ENCODE measurements at regions not wholly inside any gene's neighbourhood (a gene's known extent, or its start where the extent isn't known, plus 50 kb on each side); places are given as distances from the start of the nearest gene placed in this dataset.

DNA sequence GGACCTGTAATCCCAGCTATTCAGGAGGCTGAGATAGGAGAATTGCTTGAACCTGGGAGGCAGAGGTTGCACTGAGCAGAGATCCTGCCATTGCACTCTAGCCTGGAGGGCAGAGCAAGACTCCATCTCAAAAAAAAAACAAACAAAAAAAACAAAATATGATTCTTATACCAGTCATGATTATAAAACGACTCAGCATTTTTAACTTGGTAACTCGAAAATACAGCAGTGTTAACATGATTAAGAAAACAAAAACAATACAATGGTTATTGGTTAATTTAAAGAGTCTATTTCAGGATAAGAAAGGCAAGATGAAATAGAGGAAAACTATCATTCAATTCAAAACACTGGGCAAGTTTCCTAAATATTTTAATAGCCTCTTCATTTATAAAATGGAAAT lies 865.3 kb downstream of the PCDH7 start:
- H3K27ac ChIP-seq (replicated peaks in 1 of 4), result no peak overlapping the region
- H3K9me3 ChIP-seq, result no peaks in the 10 kb centered on the region
- H3K4me1 ChIP-seq, result no peaks in the 10 kb centered on the region
- H3K36me3 ChIP-seq, result no peaks in the 10 kb centered on the region
- no peak for DNase-seq (ENCODE audit: extremely low spot score)
- WGBS, result 69% methylated on average over 2 of the region's 2 CpGs
- no peaks in the 10 kb centered on the region for H3K27me3 ChIP-seq
- H3K4me3 ChIP-seq, result no peak overlapping the region
- TF ChIP-seq, protein P1, sequence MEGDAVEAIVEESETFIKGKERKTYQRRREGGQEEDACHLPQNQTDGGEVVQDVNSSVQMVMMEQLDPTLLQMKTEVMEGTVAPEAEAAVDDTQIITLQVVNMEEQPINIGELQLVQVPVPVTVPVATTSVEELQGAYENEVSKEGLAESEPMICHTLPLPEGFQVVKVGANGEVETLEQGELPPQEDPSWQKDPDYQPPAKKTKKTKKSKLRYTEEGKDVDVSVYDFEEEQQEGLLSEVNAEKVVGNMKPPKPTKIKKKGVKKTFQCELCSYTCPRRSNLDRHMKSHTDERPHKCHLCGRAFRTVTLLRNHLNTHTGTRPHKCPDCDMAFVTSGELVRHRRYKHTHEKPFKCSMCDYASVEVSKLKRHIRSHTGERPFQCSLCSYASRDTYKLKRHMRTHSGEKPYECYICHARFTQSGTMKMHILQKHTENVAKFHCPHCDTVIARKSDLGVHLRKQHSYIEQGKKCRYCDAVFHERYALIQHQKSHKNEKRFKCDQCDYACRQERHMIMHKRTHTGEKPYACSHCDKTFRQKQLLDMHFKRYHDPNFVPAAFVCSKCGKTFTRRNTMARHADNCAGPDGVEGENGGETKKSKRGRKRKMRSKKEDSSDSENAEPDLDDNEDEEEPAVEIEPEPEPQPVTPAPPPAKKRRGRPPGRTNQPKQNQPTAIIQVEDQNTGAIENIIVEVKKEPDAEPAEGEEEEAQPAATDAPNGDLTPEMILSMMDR (IDR thresholded peaks at IDR 0.05), result no peak
- TF ChIP-seq POLR2AphosphoS5 (IDR thresholded peaks at IDR 0.05), result no peak
- TF ChIP-seq EP300 (IDR thresholded peaks at IDR 0.05), result no peak
- no peak for TF ChIP-seq POLR2A (IDR thresholded peaks at IDR 0.05; ENCODE audit: low read depth)
- intact Hi-C loops (cut with DNase I), result no loop called here

DNA sequence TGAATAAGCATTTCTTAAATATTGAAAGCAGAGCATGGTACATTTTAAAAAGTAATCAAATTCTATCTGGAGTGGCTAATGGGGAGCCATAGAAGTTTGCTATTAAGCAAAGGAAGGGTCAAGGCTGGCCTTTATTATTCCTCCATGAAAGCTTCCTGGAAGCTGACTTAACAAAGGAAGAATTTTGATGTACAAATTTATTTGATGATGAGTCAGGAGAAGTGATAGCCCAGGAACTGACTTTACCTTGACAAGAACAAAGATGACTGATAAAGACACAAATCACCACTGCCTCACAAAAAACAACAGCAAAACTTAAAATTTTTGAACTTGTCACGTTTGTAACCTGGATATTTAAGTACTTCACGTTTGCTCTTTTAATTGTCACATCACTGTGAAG lies 872.1 kb downstream of the PCDH7 start:
- no peaks in the 10 kb centered on the region for H3K27me3 ChIP-seq
- intact Hi-C loops (cut with DNase I), result no loop called here
- TF ChIP-seq POLR2AphosphoS5 (IDR thresholded peaks at IDR 0.05) (no peak), POLR2A (IDR thresholded peaks at IDR 0.05; ENCODE audit: low read depth) (no peak), EP300 (IDR thresholded peaks at IDR 0.05) (no peak)
- TF ChIP-seq, protein P1 (IDR thresholded peaks at IDR 0.05), result no peak
- no peaks in the 10 kb centered on the region for H3K9me3 ChIP-seq
- no peak for DNase-seq (ENCODE audit: extremely low spot score)
- H3K36me3 ChIP-seq, result no peaks in the 10 kb centered on the region
- H3K27ac ChIP-seq (replicated peaks in 1 of 4), result no peak overlapping the region
- H3K4me1 ChIP-seq, result no peaks in the 10 kb centered on the region
- H3K4me3 ChIP-seq, result no peak overlapping the region
- WGBS, result 37% methylated on average over 2 of the region's 2 CpGs

DNA sequence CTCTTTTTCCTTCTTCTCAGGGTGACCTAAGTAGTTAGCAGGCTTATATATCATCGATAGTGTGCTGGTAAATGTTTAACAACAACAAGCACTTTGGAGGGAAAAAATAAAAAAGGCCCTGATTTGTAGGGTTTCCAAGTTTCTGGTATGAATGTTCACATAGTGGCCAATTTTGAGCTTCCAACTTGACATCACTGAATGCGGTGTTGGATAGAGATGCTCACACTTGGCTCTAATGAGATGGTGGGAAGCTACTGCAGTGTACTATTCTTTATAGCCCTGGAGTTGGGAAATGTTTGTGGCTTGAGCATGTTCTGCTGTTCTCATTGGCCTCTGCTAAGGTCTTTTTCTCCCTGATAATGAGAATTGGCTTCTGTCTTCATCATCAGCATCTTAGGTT lies 875.3 kb downstream of the PCDH7 start:
- no peak for DNase-seq (ENCODE audit: extremely low spot score)
- Histone ChIP-seq H3K9me3 (no peaks in the 10 kb centered on the region), H3K4me1 (no peaks in the 10 kb centered on the region), H3K36me3 (no peaks in the 10 kb centered on the region), H3K4me3 (no peak overlapping the region), H3K27ac (replicated peaks in 1 of 4) (no peak overlapping the region), H3K27me3 (no peaks in the 10 kb centered on the region)
- TF ChIP-seq, protein P1 (IDR thresholded peaks at IDR 0.05), result no peak
- TF ChIP-seq POLR2A (IDR thresholded peaks at IDR 0.05; ENCODE audit: low read depth) (no peak), EP300 (IDR thresholded peaks at IDR 0.05) (no peak), POLR2AphosphoS5 (IDR thresholded peaks at IDR 0.05) (no peak)
- WGBS, result 83% methylated on average over 2 of the region's 2 CpGs
- intact Hi-C loops (cut with DNase I), result no loop called here

DNA sequence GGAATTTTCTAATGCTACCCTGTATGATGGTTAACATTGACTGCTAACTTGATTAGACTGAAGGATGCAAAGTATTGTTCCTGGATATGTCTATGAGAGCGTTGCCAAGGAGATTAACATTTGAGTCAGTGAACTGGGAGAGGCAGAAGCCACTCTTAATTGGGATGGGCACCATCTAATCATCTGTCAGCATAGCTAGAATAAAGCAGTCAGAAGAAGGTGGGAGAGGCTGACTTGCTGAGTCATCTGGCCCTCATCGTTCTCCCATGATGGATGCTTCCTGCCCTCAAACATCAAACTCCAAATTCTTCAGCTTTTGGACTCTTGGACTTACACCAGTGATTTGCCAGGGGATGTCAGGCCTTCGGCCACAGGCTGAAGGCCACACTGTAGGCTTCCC lies 878.5 kb downstream of the PCDH7 start:
- no peaks in the 10 kb centered on the region for H3K36me3 ChIP-seq
- H3K9me3 ChIP-seq, result no peaks in the 10 kb centered on the region
- no peak overlapping the region for H3K4me3 ChIP-seq
- 57% methylated on average over 3 of the region's 3 CpGs for WGBS
- no peaks in the 10 kb centered on the region for H3K4me1 ChIP-seq
- no peak for TF ChIP-seq POLR2AphosphoS5 (IDR thresholded peaks at IDR 0.05)
- no peak for TF ChIP-seq POLR2A (IDR thresholded peaks at IDR 0.05; ENCODE audit: low read depth)
- TF ChIP-seq, protein P1 (IDR thresholded peaks at IDR 0.05), result no peak
- no peak for TF ChIP-seq EP300 (IDR thresholded peaks at IDR 0.05)
- no peak overlapping the region for H3K27ac ChIP-seq (replicated peaks in 1 of 4)
- DNase-seq (ENCODE audit: extremely low spot score), result no peak
- intact Hi-C loops (cut with DNase I), result no loop called here
- H3K27me3 ChIP-seq, result no peaks in the 10 kb centered on the region

DNA sequence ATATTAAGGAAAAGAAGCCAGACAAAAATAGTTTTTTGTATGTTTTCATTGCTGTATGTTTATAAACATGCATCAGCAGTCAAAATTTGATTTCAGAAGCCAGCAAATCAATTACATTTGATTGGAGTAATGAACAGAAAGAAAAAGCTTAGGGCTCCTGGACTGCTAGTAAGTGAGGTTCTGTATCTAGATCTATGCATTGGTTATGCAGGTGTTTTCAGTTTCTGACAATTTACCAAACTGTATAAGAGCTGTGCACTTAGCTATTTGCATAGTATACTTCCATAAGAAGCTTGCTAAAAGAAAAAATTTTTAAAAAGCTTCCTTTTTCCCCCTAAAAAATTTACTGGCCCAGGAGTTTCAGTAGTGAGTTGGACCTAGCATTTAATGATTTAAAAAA lies 881.6 kb downstream of the PCDH7 start:
- H3K27ac ChIP-seq (replicated peaks in 1 of 4), result no peak overlapping the region
- H3K36me3 ChIP-seq, result no peaks in the 10 kb centered on the region
- TF ChIP-seq, protein P1 (IDR thresholded peaks at IDR 0.05), result no peak
- TF ChIP-seq POLR2A (IDR thresholded peaks at IDR 0.05; ENCODE audit: low read depth) (no peak), POLR2AphosphoS5 (IDR thresholded peaks at IDR 0.05) (no peak), EP300 (IDR thresholded peaks at IDR 0.05) (no peak)
- H3K4me3 ChIP-seq, result no peak overlapping the region
- no peaks in the 10 kb centered on the region for H3K9me3 ChIP-seq
- intact Hi-C loops (cut with DNase I), result no loop called here
- no peaks in the 10 kb centered on the region for H3K27me3 ChIP-seq
- H3K4me1 ChIP-seq, result no peaks in the 10 kb centered on the region
- DNase-seq (ENCODE audit: extremely low spot score), result no peak
